ENCODE measurements at regions not wholly inside any gene's neighbourhood (a gene's known extent, or its start where the extent isn't known, plus 50 kb on each side); places are given as distances from the start of the nearest gene placed in this dataset.

GRCh38 chr2:109681633-109682380 lies 67.6 kb downstream of the SOWAHC start:
- DNase-seq (ENCODE audit: low spot score in 2 of 2) = peak in 1 of 2 donors; percentile 60
- H3K4me3 ChIP-seq (ENCODE audit: low read depth, poor library complexity, severe bottlenecking) = no peak overlapping the region
- WGBS, 2 donors = 66 to 78% methylated on average over 5 of the region's 5 CpGs
- TF ChIP-seq CTCF (IDR thresholded peaks at IDR 0.05) (no peak), POLR2A (IDR thresholded peaks at IDR 0.05) (no peak)
- intact Hi-C loops (cut with DNase I; ENCODE audit: low total_unique reads) = no loop called here

- WGBS, 2 donors = 88 to 89% methylated on average over 8 of the region's 8 CpGs
- intact Hi-C loops (cut with DNase I; ENCODE audit: low total_unique reads) = no loop called here
- DNase-seq (ENCODE audit: low spot score in 2 of 2) = peak in 1 of 2 donors; percentile 83
- TF ChIP-seq POLR2A (IDR thresholded peaks at IDR 0.05) (no peak), CTCF (IDR thresholded peaks at IDR 0.05) (no peak)
- H3K4me3 ChIP-seq (ENCODE audit: low read depth, poor library complexity, severe bottlenecking) = no peak overlapping the region
Measured at GRCh38 chr2:109683452-109683851, 69.3 kb downstream of the SOWAHC start.

- intact Hi-C loops (cut with DNase I; ENCODE audit: low total_unique reads) = no loop called here
Measured at GRCh38 chr2:109685453-109685852, 71.3 kb downstream of the SOWAHC start.

DNA sequence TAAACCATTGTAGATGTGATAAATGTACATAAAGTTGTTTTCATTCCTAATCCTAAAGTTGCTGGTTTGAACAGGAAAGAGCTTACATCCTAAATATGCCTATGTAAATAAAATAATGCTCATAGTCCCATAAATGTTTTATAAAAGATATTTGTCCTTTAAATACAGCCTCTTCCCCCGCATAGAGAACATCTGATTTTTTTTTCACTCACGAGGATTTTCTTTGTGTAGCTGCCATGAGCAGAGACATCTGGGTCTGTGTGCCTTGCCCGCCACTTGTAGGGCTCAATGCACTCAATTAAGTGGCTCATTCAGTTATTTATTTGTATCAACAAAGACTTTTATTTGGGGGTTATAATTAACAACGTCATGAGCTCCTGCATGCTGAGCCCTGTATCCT lies 72.8 kb downstream of the SOWAHC start:
- WGBS, 2 donors = 85 to 89% methylated on average over 4 of the region's 4 CpGs
- DNase-seq (ENCODE audit: low spot score in 2 of 2) = no peak
- TF ChIP-seq CTCF (IDR thresholded peaks at IDR 0.05) (no peak), POLR2A (IDR thresholded peaks at IDR 0.05) (no peak)
- H3K4me3 ChIP-seq (ENCODE audit: low read depth, poor library complexity, severe bottlenecking) = no peak overlapping the region
- intact Hi-C loops (cut with DNase I; ENCODE audit: low total_unique reads) = no loop called here

More at GRCh38 chr2:109685453-109685852, 71.3 kb downstream of the SOWAHC start:
- WGBS, 2 donors = 78 to 86% methylated on average over 4 of the region's 4 CpGs
- DNase-seq (ENCODE audit: low spot score in 2 of 2) = peak in 1 of 2 donors; percentile 74
- H3K4me3 ChIP-seq (ENCODE audit: low read depth, poor library complexity, severe bottlenecking) = no peak overlapping the region
- TF ChIP-seq POLR2A (IDR thresholded peaks at IDR 0.05) (no peak), CTCF (IDR thresholded peaks at IDR 0.05) (no peak)

DNA sequence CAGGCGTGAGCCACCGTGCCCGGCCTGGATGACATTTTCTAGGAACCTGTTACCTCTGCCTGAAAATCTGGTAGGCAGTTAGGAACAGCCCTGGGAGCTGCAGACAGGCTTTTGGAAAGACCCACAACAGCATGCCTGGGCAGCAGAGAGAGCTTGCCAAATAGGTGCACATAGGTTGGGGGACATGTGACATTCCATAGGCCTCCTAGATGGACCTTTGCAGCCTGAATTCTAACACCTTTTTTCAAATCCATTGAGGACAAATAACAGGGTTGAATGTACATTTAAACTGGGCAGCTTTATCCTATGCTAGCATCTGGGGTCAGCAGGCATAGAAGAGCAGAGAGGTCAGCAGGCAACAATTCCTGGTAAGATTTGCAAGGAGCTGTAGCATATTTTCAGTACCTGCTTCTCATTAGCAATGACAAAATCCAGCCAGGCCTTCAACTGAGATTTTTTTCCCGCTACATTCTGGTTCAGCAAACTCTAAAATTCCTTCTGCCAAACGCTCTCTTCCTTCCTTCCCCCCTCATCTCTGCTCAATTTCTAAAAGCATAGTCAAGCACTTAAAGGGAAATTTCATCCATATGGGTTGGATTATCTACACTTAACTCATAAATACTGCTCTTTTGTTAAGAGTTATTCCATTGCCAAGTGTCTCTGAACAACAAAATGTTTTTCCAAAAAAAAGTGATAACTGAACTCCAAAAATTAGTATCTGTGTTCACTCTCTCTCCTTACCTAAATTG lies 75.2 kb downstream of the SOWAHC start:
- peak in 1 of 2 donors; percentile 76 for DNase-seq (ENCODE audit: low spot score in 2 of 2)
- TF ChIP-seq CTCF (IDR thresholded peaks at IDR 0.05) (no peak), POLR2A (IDR thresholded peaks at IDR 0.05) (no peak)
- intact Hi-C loops (cut with DNase I; ENCODE audit: low total_unique reads) = no loop called here
- 61 to 80% methylated on average over 5 of the region's 5 CpGs for WGBS, 2 donors
- H3K4me3 ChIP-seq (ENCODE audit: low read depth, poor library complexity, severe bottlenecking) = no peak overlapping the region

All from lower leg skin (tissue), 4 donors.